ENCODE measurements at regions not wholly inside any gene's neighbourhood (a gene's known extent, or its start where the extent isn't known, plus 50 kb on each side); places are given as distances from the start of the nearest gene placed in this dataset.
A peak's percentile ranks its signal among the peaks of the same experiment; 100 is the strongest.

- no peaks in the 10 kb centered on the region for H3K79me2 ChIP-seq (ENCODE audit: control insufficient read depth, insufficient read depth, low read length, unreplicated experiment)
- H2AFZ ChIP-seq (ENCODE audit: low read length, unreplicated experiment) = no peak overlapping the region
- H3K4me3 ChIP-seq (ENCODE audit: low read depth, low read length) = no peak overlapping the region
- no peaks in the 10 kb centered on the region for H3K36me3 ChIP-seq (ENCODE audit: insufficient read depth, low read length)
- H3K4me1 ChIP-seq (ENCODE audit: control insufficient read depth, insufficient read depth, low read length, unreplicated experiment) = peaks cover 37% of the 10 kb centered on the region
- no peaks in the 10 kb centered on the region for H3K27me3 ChIP-seq (ENCODE audit: insufficient read depth, low read length)
- H3K27ac ChIP-seq (ENCODE audit: low read depth, low read length) = no peak overlapping the region
These were observed 108.1 kb upstream of the TPM1 start for GRCh38 chr15:62934236-62934971.

GRCh38 chr15:62935300-62936081, 107.1 kb upstream of the TPM1 start:
- no peaks in the 10 kb centered on the region for H3K79me2 ChIP-seq (ENCODE audit: control insufficient read depth, insufficient read depth, low read length, unreplicated experiment)
- H3K27ac ChIP-seq (ENCODE audit: low read depth, low read length) = no peak overlapping the region
- H3K27me3 ChIP-seq (ENCODE audit: insufficient read depth, low read length) = no peaks in the 10 kb centered on the region
- H2AFZ ChIP-seq (ENCODE audit: low read length, unreplicated experiment) = no peak overlapping the region
- no peak overlapping the region for H3K4me3 ChIP-seq (ENCODE audit: low read depth, low read length)
- H3K36me3 ChIP-seq (ENCODE audit: insufficient read depth, low read length) = no peaks in the 10 kb centered on the region
- peaks cover 36% of the 10 kb centered on the region for H3K4me1 ChIP-seq (ENCODE audit: control insufficient read depth, insufficient read depth, low read length, unreplicated experiment)

DNA sequence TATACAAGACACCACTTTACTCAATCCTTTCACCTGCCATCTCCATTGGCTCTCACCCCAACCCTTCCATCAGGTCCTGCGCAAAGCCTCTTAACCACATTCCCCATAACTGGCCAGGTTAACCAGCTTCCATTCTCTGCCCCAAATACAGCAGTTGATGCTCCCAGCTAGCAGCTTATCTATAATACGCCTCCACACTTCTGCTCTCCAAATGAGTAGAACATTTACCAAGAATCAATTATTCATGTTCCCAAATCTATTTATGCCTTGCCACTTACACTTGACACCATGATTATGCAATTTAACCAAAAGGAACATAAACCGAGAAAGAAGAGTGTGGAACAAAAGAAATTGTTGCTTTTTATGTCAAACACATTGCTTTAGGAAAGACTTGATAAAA, 103.7 kb upstream of the TPM1 start:
- Histone ChIP-seq H2AFZ (ENCODE audit: low read length, unreplicated experiment) (no peak overlapping the region), H3K27ac (ENCODE audit: low read depth, low read length) (no peak overlapping the region), H3K27me3 (ENCODE audit: insufficient read depth, low read length) (no peaks in the 10 kb centered on the region), H3K4me1 (ENCODE audit: control insufficient read depth, insufficient read depth, low read length, unreplicated experiment) (peaks cover 29% of the 10 kb centered on the region), H3K4me3 (ENCODE audit: low read depth, low read length) (no peak overlapping the region), H3K79me2 (ENCODE audit: control insufficient read depth, insufficient read depth, low read length, unreplicated experiment) (no peaks in the 10 kb centered on the region), H3K36me3 (ENCODE audit: insufficient read depth, low read length) (no peaks in the 10 kb centered on the region)

GRCh38 chr15:62940093-62940754, 102.3 kb upstream of the TPM1 start:
- no peaks in the 10 kb centered on the region for H3K79me2 ChIP-seq (ENCODE audit: control insufficient read depth, insufficient read depth, low read length, unreplicated experiment)
- H3K4me1 ChIP-seq (ENCODE audit: control insufficient read depth, insufficient read depth, low read length, unreplicated experiment) = peaks cover 22% of the 10 kb centered on the region
- H3K36me3 ChIP-seq (ENCODE audit: insufficient read depth, low read length) = no peaks in the 10 kb centered on the region
- H3K27ac ChIP-seq (ENCODE audit: low read depth, low read length) = peak overlapping the region; percentile 69
- peak overlapping the region; percentile 39 for H2AFZ ChIP-seq (ENCODE audit: low read length, unreplicated experiment)
- no peak overlapping the region for H3K4me3 ChIP-seq (ENCODE audit: low read depth, low read length)
- no peaks in the 10 kb centered on the region for H3K27me3 ChIP-seq (ENCODE audit: insufficient read depth, low read length)

DNA sequence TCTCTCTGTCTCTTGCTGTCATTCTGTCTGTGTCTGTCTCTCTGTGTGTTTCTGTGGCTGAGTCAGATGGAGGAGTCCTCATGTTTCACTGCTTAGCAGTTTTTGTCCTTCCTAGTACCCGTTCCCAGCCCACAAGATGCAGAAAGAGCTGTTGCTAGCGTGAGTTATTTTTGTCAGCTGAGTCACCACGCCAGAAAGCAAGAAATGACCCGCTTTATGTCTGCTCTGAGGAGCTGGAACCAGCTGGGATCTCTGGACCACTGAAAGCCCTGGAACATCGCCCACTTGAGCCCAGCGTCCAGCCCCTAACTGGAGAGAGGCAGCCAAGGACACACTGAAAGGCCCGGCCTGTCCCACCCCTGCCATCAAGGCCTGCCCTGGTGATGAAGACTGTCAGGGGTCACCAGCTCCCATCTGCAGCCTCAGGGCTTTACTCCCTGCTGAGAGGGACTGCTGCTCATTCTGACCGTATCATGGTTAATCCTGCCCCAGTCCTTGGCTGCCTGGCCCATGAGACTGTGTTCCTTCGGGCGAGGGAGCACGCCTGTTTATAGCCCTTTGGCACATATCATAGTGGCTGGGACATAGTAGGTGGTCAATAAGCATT, 101.7 kb upstream of the TPM1 start:
- peaks cover 22% of the 10 kb centered on the region for H3K4me1 ChIP-seq (ENCODE audit: control insufficient read depth, insufficient read depth, low read length, unreplicated experiment)
- peak overlapping the region; percentile 69 for H3K27ac ChIP-seq (ENCODE audit: low read depth, low read length)
- peak overlapping the region; percentile 39 for H2AFZ ChIP-seq (ENCODE audit: low read length, unreplicated experiment)
- H3K79me2 ChIP-seq (ENCODE audit: control insufficient read depth, insufficient read depth, low read length, unreplicated experiment) = no peaks in the 10 kb centered on the region
- peak overlapping the region; percentile 13; the same call in 1 of the 2 replicates for H3K4me3 ChIP-seq (ENCODE audit: low read depth, low read length)
- H3K27me3 ChIP-seq (ENCODE audit: insufficient read depth, low read length) = no peaks in the 10 kb centered on the region
- H3K36me3 ChIP-seq (ENCODE audit: insufficient read depth, low read length) = no peaks in the 10 kb centered on the region

GRCh38 chr15:62941699-62942098, 100.8 kb upstream of the TPM1 start:
- Histone ChIP-seq H2AFZ (ENCODE audit: low read length, unreplicated experiment) (no peak overlapping the region), H3K27ac (ENCODE audit: low read depth, low read length) (peak overlapping the region; percentile 69), H3K36me3 (ENCODE audit: insufficient read depth, low read length) (no peaks in the 10 kb centered on the region)

DNA sequence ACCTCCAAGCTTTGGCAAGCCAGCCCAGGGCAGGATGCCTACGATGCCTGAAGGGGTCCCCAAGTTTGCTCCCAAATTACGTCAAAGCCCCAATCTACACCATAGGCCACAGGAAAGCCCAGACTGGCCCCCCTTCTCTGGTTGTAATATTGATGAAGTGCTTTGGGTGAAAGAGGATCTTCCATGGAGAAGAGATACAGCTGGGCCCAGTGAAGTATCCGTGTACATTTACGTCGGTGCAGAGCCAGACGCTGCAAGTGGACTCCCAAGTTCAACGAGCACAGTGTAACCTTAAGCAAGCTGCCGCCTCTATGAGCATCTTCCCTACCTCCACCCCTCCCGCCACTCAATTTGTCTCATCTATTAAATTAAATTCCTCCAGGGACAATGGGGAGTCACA, 100.1 kb upstream of the TPM1 start:
- Histone ChIP-seq H3K27ac (ENCODE audit: low read depth, low read length) (no peak overlapping the region), H3K4me3 (ENCODE audit: low read depth, low read length) (no peak overlapping the region), H2AFZ (ENCODE audit: low read length, unreplicated experiment) (no peak overlapping the region), H3K4me1 (ENCODE audit: control insufficient read depth, insufficient read depth, low read length, unreplicated experiment) (peaks cover 22% of the 10 kb centered on the region), H3K27me3 (ENCODE audit: insufficient read depth, low read length) (no peaks in the 10 kb centered on the region), H3K36me3 (ENCODE audit: insufficient read depth, low read length) (no peaks in the 10 kb centered on the region), H3K79me2 (ENCODE audit: control insufficient read depth, insufficient read depth, low read length, unreplicated experiment) (no peaks in the 10 kb centered on the region)

More at GRCh38 chr15:62941699-62942098, 100.8 kb upstream of the TPM1 start:
- Histone ChIP-seq H3K27me3 (ENCODE audit: insufficient read depth, low read length) (no peaks in the 10 kb centered on the region), H3K79me2 (ENCODE audit: control insufficient read depth, insufficient read depth, low read length, unreplicated experiment) (no peaks in the 10 kb centered on the region), H3K4me3 (ENCODE audit: low read depth, low read length) (no peak overlapping the region), H3K4me1 (ENCODE audit: control insufficient read depth, insufficient read depth, low read length, unreplicated experiment) (peaks cover 22% of the 10 kb centered on the region)

DNA sequence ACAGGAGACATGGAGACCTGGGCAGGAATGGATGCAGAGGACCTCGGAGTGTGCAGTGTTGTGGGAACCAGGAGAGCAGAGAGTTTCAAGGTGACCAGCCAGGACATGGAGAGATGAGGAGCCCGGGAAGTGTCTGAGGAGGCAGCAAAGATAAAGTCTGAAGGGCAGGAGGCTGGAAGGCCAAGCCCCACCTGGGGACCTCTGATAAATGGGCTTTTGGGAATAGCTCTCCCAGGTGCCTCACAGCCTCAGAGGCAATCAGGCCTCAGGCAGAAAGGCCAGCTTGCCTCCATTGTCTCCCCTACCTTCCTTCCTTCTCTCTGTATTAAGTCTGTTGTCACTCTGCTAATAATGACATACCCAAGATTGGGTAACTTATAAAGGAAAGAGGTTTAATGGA, 97.5 kb upstream of the TPM1 start:
- Histone ChIP-seq H2AFZ (ENCODE audit: low read length, unreplicated experiment) (no peak overlapping the region), H3K79me2 (ENCODE audit: control insufficient read depth, insufficient read depth, low read length, unreplicated experiment) (no peaks in the 10 kb centered on the region), H3K36me3 (ENCODE audit: insufficient read depth, low read length) (no peaks in the 10 kb centered on the region), H3K4me3 (ENCODE audit: low read depth, low read length) (no peak overlapping the region), H3K27ac (ENCODE audit: low read depth, low read length) (no peak overlapping the region), H3K27me3 (ENCODE audit: insufficient read depth, low read length) (no peaks in the 10 kb centered on the region), H3K4me1 (ENCODE audit: control insufficient read depth, insufficient read depth, low read length, unreplicated experiment) (peaks cover 21% of the 10 kb centered on the region)

- no peaks in the 10 kb centered on the region for H3K79me2 ChIP-seq (ENCODE audit: control insufficient read depth, insufficient read depth, low read length, unreplicated experiment)
- H3K27me3 ChIP-seq (ENCODE audit: insufficient read depth, low read length) = no peaks in the 10 kb centered on the region
- H3K36me3 ChIP-seq (ENCODE audit: insufficient read depth, low read length) = no peaks in the 10 kb centered on the region
- H3K4me1 ChIP-seq (ENCODE audit: control insufficient read depth, insufficient read depth, low read length, unreplicated experiment) = peaks cover 16% of the 10 kb centered on the region
- H3K4me3 ChIP-seq (ENCODE audit: low read depth, low read length) = no peak overlapping the region
- no peak overlapping the region for H2AFZ ChIP-seq (ENCODE audit: low read length, unreplicated experiment)
- no peak overlapping the region for H3K27ac ChIP-seq (ENCODE audit: low read depth, low read length)
These were observed 96.8 kb upstream of the TPM1 start for GRCh38 chr15:62945760-62946159.

GRCh38 chr15:62946940-62947339, 95.6 kb upstream of the TPM1 start:
- H3K4me3 ChIP-seq (ENCODE audit: low read depth, low read length) = no peak overlapping the region
- H3K79me2 ChIP-seq (ENCODE audit: control insufficient read depth, insufficient read depth, low read length, unreplicated experiment) = no peaks in the 10 kb centered on the region
- no peaks in the 10 kb centered on the region for H3K27me3 ChIP-seq (ENCODE audit: insufficient read depth, low read length)
- H2AFZ ChIP-seq (ENCODE audit: low read length, unreplicated experiment) = no peak overlapping the region
- H3K27ac ChIP-seq (ENCODE audit: low read depth, low read length) = no peak overlapping the region
- peaks cover 4% of the 10 kb centered on the region for H3K4me1 ChIP-seq (ENCODE audit: control insufficient read depth, insufficient read depth, low read length, unreplicated experiment)
- H3K36me3 ChIP-seq (ENCODE audit: insufficient read depth, low read length) = no peaks in the 10 kb centered on the region
